ENCODE measurements at regions not wholly inside any gene's neighbourhood (a gene's known extent, or its start where the extent isn't known, plus 50 kb on each side); places are given as distances from the start of the nearest gene placed in this dataset.
"Not testable (repeated sequence)": the region's sequence is repeated elsewhere in the genome, so short reads cannot be mapped to it uniquely, and the experiment has no call there.

GRCh38 chr1:148362216-148362611 lies 120.9 kb downstream of the PPIAL4G start:
- H3K27ac ChIP-seq: no peak overlapping the region
- intact Hi-C loops (cut with DNase I): no loop called here
- DNase-seq (ENCODE audit: extremely low spot score in 2 of 2): no peak
- H3K9me3 ChIP-seq: no peaks in the 10 kb centered on the region
- peak overlapping the region; percentile 15 to 20 for H3K4me3 ChIP-seq
- H3K4me1 ChIP-seq: peaks cover 22% of the 10 kb centered on the region
- H3K36me3 ChIP-seq: no peaks in the 10 kb centered on the region
- TF ChIP-seq POLR2A (IDR thresholded peaks at IDR 0.05): no peak
- H3K27me3 ChIP-seq: no peaks in the 10 kb centered on the region

- intact Hi-C loops (cut with DNase I); DNase-seq (ENCODE audit: extremely low spot score in 2 of 2); H3K9me3 ChIP-seq; H3K36me3 ChIP-seq; H3K27me3 ChIP-seq; H3K27ac ChIP-seq: not testable (repeated sequence)
- TF ChIP-seq CTCF (IDR thresholded peaks at IDR 0.05): peak in 1 of 3 experiments; percentile 33
- H3K4me1 ChIP-seq: peaks cover 22% of the 10 kb centered on the region
- peak overlapping the region; percentile 20 for H3K4me3 ChIP-seq
Observed at GRCh38 chr1:148361427-148362215, 121.5 kb downstream of the PPIAL4G start.

DNA sequence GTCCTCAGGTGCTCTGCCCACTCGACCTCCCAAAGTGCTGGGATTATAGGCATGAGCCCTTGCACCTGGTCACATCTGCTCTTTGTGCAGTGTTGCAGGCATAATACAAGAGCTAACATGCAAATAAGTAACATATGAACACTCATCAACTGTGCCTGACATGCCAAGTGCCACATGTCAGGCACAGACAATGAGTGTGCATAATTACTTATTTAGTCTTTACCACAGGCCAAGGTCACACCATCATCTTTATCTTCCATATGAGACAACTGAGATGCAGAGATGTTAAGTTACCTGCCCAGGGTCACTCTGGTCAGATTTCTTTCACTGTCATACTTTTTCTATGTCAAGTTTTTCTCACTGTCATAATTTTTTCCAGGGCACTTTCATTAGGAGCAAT lies 126.1 kb downstream of the PPIAL4G start:
- TF ChIP-seq POLR2AphosphoS5 (IDR thresholded peaks at IDR 0.05; ENCODE audit: insufficient read depth in 1 of 2, low read depth in 1 of 2) (no peak), CTCF (IDR thresholded peaks at IDR 0.05) (no peak), POLR2A (IDR thresholded peaks at IDR 0.05) (no peak)
- H3K4me1 ChIP-seq: peaks cover 12% of the 10 kb centered on the region
- H3K36me3 ChIP-seq: no peaks in the 10 kb centered on the region
- H3K9me3 ChIP-seq: no peaks in the 10 kb centered on the region
- H3K4me3 ChIP-seq: no peak overlapping the region
- H3K27me3 ChIP-seq: no peaks in the 10 kb centered on the region
- intact Hi-C loops (cut with DNase I): no loop called here
- no peak for DNase-seq (ENCODE audit: extremely low spot score in 2 of 2)
- H3K27ac ChIP-seq: no peak overlapping the region

- TF ChIP-seq POLR2A (IDR thresholded peaks at IDR 0.05) (no peak), CTCF (IDR thresholded peaks at IDR 0.05) (no peak), POLR2AphosphoS5 (IDR thresholded peaks at IDR 0.05; ENCODE audit: insufficient read depth in 1 of 2, low read depth in 1 of 2) (no peak)
- no peak overlapping the region for H3K27ac ChIP-seq
- DNase-seq (ENCODE audit: extremely low spot score in 2 of 2): no peak
- H3K36me3 ChIP-seq: no peaks in the 10 kb centered on the region
- intact Hi-C loops (cut with DNase I): no loop called here
- H3K4me1 ChIP-seq: peaks cover under 1% of the 10 kb centered on the region
- H3K27me3 ChIP-seq: no peaks in the 10 kb centered on the region
- H3K9me3 ChIP-seq: no peaks in the 10 kb centered on the region
- no peak overlapping the region for H3K4me3 ChIP-seq
Observed at GRCh38 chr1:148355976-148356375, 127.1 kb downstream of the PPIAL4G start.

DNA sequence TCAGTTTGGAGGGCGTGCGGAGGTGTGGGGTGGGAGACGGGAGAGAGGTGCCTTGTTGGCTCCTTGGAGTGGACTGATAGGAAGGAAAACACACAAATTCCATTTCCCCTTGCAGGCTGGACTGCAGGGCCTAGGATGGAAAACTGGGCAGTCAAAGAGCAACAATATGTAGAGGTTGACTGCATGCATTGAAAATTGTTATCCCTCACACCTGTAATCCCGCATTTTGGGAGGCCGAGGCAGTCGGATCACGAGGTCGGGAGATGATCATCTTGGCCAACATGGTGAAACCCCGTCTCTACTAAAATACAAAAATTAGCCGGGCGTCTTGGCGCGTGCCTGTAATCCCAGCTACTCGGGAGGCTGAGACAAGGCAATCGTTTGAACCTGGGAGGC lies 128.2 kb downstream of the PPIAL4G start:
- intact Hi-C loops (cut with DNase I): no loop called here
- no peak for DNase-seq (ENCODE audit: extremely low spot score in 2 of 2)
- Histone ChIP-seq H3K4me3 (no peak overlapping the region), H3K9me3 (no peaks in the 10 kb centered on the region), H3K4me1 (no peaks in the 10 kb centered on the region), H3K27me3 (no peaks in the 10 kb centered on the region), H3K27ac (no peak overlapping the region), H3K36me3 (no peaks in the 10 kb centered on the region)
- TF ChIP-seq CTCF (IDR thresholded peaks at IDR 0.05): no peak
- no peak for TF ChIP-seq POLR2AphosphoS5 (IDR thresholded peaks at IDR 0.05; ENCODE audit: insufficient read depth in 1 of 2, low read depth in 1 of 2)

All from vagina (tissue), 2 donors.